GM18517 (cell line): ENCODE measurements at regions not wholly inside any gene's neighbourhood (a gene's known extent, or its start where the extent isn't known, plus 50 kb on each side); places are given as distances from the start of the nearest gene placed in this dataset.
"Not testable (repeated sequence)": the region's sequence is repeated elsewhere in the genome, so short reads cannot be mapped to it uniquely, and the experiment has no call there.

ENCODE experiments used
- ATAC-seq: cut with Tn5 transposase; IDR thresholded peaks from one replicate; pipeline ENCODE4 v1.9.1; 2021; ENCODE audit warnings: mild to moderate bottlenecking, moderate library complexity; ENCODE audit not compliant: unreplicated experiment

- not testable (repeated sequence) for ATAC-seq
These were observed 269.9 kb upstream of the PLPP4 start for GRCh38 chr10:120187168-120187567.

- ATAC-seq: no peak
These were observed 268.1 kb upstream of the PLPP4 start for GRCh38 chr10:120188950-120189349.

GRCh38 chr10:120195984-120196712, 260.9 kb upstream of the PLPP4 start:
- no peak for ATAC-seq

- no peak for ATAC-seq
These were observed 252.2 kb upstream of the PLPP4 start for GRCh38 chr10:120204877-120205276.

- ATAC-seq: no peak
These were observed 251.5 kb upstream of the PLPP4 start for GRCh38 chr10:120205368-120206018.

- no peak for ATAC-seq
These were observed 248.5 kb upstream of the PLPP4 start for GRCh38 chr10:120208488-120208887.

GRCh38 chr10:120209124-120209762, 247.8 kb upstream of the PLPP4 start:
- no peak for ATAC-seq

- no peak for ATAC-seq
These were observed 244.8 kb upstream of the PLPP4 start for GRCh38 chr10:120212275-120212674.

- ATAC-seq: not testable (repeated sequence)
These were observed 243.7 kb upstream of the PLPP4 start for GRCh38 chr10:120213283-120213682.

GRCh38 chr10:120217736-120218135, 239.3 kb upstream of the PLPP4 start:
- no peak for ATAC-seq

- no peak for ATAC-seq
These were observed 235.0 kb upstream of the PLPP4 start for GRCh38 chr10:120221873-120222485.

GRCh38 chr10:120229641-120230040, 227.4 kb upstream of the PLPP4 start:
- ATAC-seq: no peak

GRCh38 chr10:120239695-120240094, 217.3 kb upstream of the PLPP4 start:
- not testable (repeated sequence) for ATAC-seq

- no peak for ATAC-seq
These were observed 205.1 kb upstream of the PLPP4 start for GRCh38 chr10:120251821-120252442.

GRCh38 chr10:120253131-120253530, 203.9 kb upstream of the PLPP4 start:
- no peak for ATAC-seq

GRCh38 chr10:120260456-120260855, 196.6 kb upstream of the PLPP4 start:
- ATAC-seq: no peak

GRCh38 chr10:120262857-120263547, 194.0 kb upstream of the PLPP4 start:
- ATAC-seq: peak; percentile 61

GRCh38 chr10:120266022-120266421, 191.0 kb upstream of the PLPP4 start:
- ATAC-seq: no peak

- ATAC-seq: no peak
These were observed 186.1 kb upstream of the PLPP4 start for GRCh38 chr10:120270906-120271305.

- no peak for ATAC-seq
These were observed 185.3 kb upstream of the PLPP4 start for GRCh38 chr10:120271696-120272095.

- no peak for ATAC-seq
These were observed 184.7 kb upstream of the PLPP4 start for GRCh38 chr10:120272350-120272749.
